H1 (cell line): ENCODE measurements at regions not wholly inside any gene's neighbourhood (a gene's known extent, or its start where the extent isn't known, plus 50 kb on each side); places are given as distances from the start of the nearest gene placed in this dataset.

Experiments
- CTCF ChIA-PET: fragments of 300-600 bp; sonication (Branson Sonifier 250); formaldehyde crosslinking; loops from one replicate; lab custom pipeline; 2021; ENCODE audit not compliant: partially characterized antibody; lab: Charles Lee
- POLR2A ChIA-PET: fragments of 300-600 bp; sonication (Branson Sonifier 250); formaldehyde crosslinking; loops from one replicate; lab custom pipeline; 2021; ENCODE audit warnings: inconsistent platforms; ENCODE audit not compliant: partially characterized antibody; lab: Charles Lee
- DNase-seq, 2 experiments: peaks; one replicate each; pipeline versions ENCODE4 v3.0.0 to v3.0.0-alpha.2; 2010 to 2022; ENCODE audit warnings: low spot score in 2 of 2, low read depth in 1 of 2, mixed read lengths in 1 of 2
- FAIRE-seq: peaks from 2 replicates; lab custom pipeline; 2011; peaks lifted over from hg19 to GRCh38; lab: Jason Lieb, UNC
- H2AFZ ChIP-seq: 2 replicates; pipeline ENCODE4 v1.8.1; 2012; ENCODE audit warnings: low read length, inconsistent platforms
- H2AK5ac ChIP-seq: 2 replicates; pipeline ENCODE4 v1.6.1; 2013; ENCODE audit warnings: low read depth, low read length
- H2BK120ac ChIP-seq: replicated peaks from 2 replicates; pipeline ENCODE3; 2013; ENCODE audit warnings: low read depth, low read length, inconsistent platforms
- H2BK12ac ChIP-seq: 2 replicates; pipeline ENCODE4 v1.6.1; 2013; ENCODE audit warnings: low read depth, low read length
- H2BK15ac ChIP-seq: 2 replicates; pipeline ENCODE4 v1.6.1; 2013; ENCODE audit warnings: low read length
- H2BK20ac ChIP-seq: 2 replicates; pipeline ENCODE4 v1.6.1; 2013; ENCODE audit warnings: low read length
- H2BK5ac ChIP-seq: 2 replicates; pipeline ENCODE4 v1.6.1; 2013; ENCODE audit warnings: low read depth, low read length
- H3K14ac ChIP-seq: 2 replicates; pipeline ENCODE4 v1.6.1; 2013; ENCODE audit warnings: inconsistent platforms; ENCODE audit not compliant: insufficient read length
- H3K18ac ChIP-seq: 2 replicates; pipeline ENCODE4 v1.6.1; 2013; ENCODE audit warnings: low read length; ENCODE audit errors: extremely low read depth
- H3K23ac ChIP-seq: 2 replicates; pipeline ENCODE4 v1.6.1; 2013; ENCODE audit warnings: inconsistent platforms; ENCODE audit not compliant: insufficient read length
- H3K23me2 ChIP-seq: 2 replicates; pipeline ENCODE4 v1.6.1; 2013; ENCODE audit warnings: low read depth, low read length
- H3K27ac ChIP-seq: 2 replicates; pipeline ENCODE4 v1.6.1; 2011; ENCODE audit warnings: low read depth, low read length, inconsistent platforms
- H3K27me3 ChIP-seq, 4 experiments: replicated peaks in 1 of 4; 1 replicate in 1 of 4; 2 replicates in 3 of 4; pipeline versions ENCODE4 v1.6.1 to v1.8.1; 2011 to 2013; ENCODE audit warnings: low read length in 3 of 4, mild to moderate bottlenecking in 3 of 4, inconsistent platforms in 2 of 4, mixed read lengths in 2 of 4, moderate library complexity in 1 of 4; ENCODE audit not compliant: control insufficient read depth in 3 of 4, insufficient read depth in 3 of 4; ENCODE audit errors: extremely low read depth in 1 of 4
- H3K36me3 ChIP-seq, 4 experiments: 2 replicates each; pipeline versions ENCODE4 v1.6.1 to v1.8.1; 2011 to 2013; ENCODE audit warnings: mild to moderate bottlenecking in 4 of 4, low read length in 3 of 4, moderate library complexity in 2 of 4, control low read depth in 1 of 4, inconsistent platforms in 1 of 4; ENCODE audit not compliant: insufficient read depth in 4 of 4, control insufficient read depth in 2 of 4
- H3K4ac ChIP-seq: replicated peaks from 2 replicates; pipeline ENCODE3; 2013; ENCODE audit warnings: low read length, low read depth, mixed read lengths, inconsistent platforms; ENCODE audit not compliant: insufficient read length
- H3K4me1 ChIP-seq, 4 experiments: replicated peaks in 1 of 4; 1 replicate in 1 of 4; 2 replicates in 3 of 4; pipeline versions ENCODE4 v1.6.1 to v1.8.1; 2011 to 2013; ENCODE audit warnings: low read length in 3 of 4, inconsistent platforms in 2 of 4, mixed read lengths in 1 of 4; ENCODE audit not compliant: insufficient read depth in 4 of 4, control insufficient read depth in 3 of 4
- H3K4me2 ChIP-seq, 2 experiments: 2 replicates each; pipeline versions ENCODE4 v1.6.1 to v1.8.1; 2011 to 2013; ENCODE audit warnings: low read depth in 2 of 2, low read length in 2 of 2, control low read depth in 1 of 2, inconsistent platforms in 1 of 2, mild to moderate bottlenecking in 1 of 2; ENCODE audit not compliant: insufficient read depth in 1 of 2
- H3K4me3 ChIP-seq, 4 experiments: fragments of 200-600, 300-600 bp in 1 of 4; sonication (generic), shearing (Covaris generic), sonication (Bioruptor Twin) in 1 of 4; 2 replicates each; pipeline versions ENCODE4 v1.5.1 to v1.8.1; 2011 to 2016; ENCODE audit warnings: low read length in 4 of 4, low read depth in 3 of 4, control low read depth in 2 of 4, inconsistent platforms in 2 of 4, mild to moderate bottlenecking in 2 of 4, mixed read lengths in 1 of 4, moderate library complexity in 1 of 4; ENCODE audit not compliant: insufficient read depth in 2 of 4; ENCODE audit errors: extremely low read depth in 1 of 4
- H3K56ac ChIP-seq: replicated peaks from 2 replicates; pipeline ENCODE3; 2013; ENCODE audit warnings: low read depth, mild to moderate bottlenecking, mixed read lengths, low read length, inconsistent platforms; ENCODE audit not compliant: insufficient read length
- H3K79me1 ChIP-seq: 2 replicates; pipeline ENCODE4 v1.6.1; 2013; ENCODE audit warnings: low read depth, low read length, control low read depth
- H3K79me2 ChIP-seq, 2 experiments: 2 replicates each; pipeline versions ENCODE4 v1.6.1 to v1.8.1; 2012 to 2013; ENCODE audit warnings: low read length in 2 of 2, mild to moderate bottlenecking in 2 of 2, inconsistent platforms in 1 of 2; ENCODE audit not compliant: insufficient read depth in 2 of 2, control insufficient read depth in 1 of 2
- H3K9ac ChIP-seq, 4 experiments: replicated peaks in 1 of 4; 1 replicate in 1 of 4; 2 replicates in 3 of 4; pipeline versions ENCODE4 v1.6.1 to v1.8.1; 2011 to 2013; ENCODE audit warnings: low read depth in 3 of 4, low read length in 3 of 4, control low read depth in 2 of 4, mild to moderate bottlenecking in 2 of 4, moderate library complexity in 2 of 4, inconsistent platforms in 1 of 4; ENCODE audit errors: extremely low read depth in 1 of 4
- H3K9me3 ChIP-seq, 2 experiments: 2 replicates each; pipeline versions ENCODE4 v1.6.1 to v1.8.1; 2012 to 2013; ENCODE audit warnings: mild to moderate bottlenecking in 2 of 2, moderate library complexity in 2 of 2, control low read depth in 1 of 2, inconsistent platforms in 1 of 2, low read depth in 1 of 2, low read length in 1 of 2, mixed read lengths in 1 of 2; ENCODE audit not compliant: insufficient read depth in 2 of 2
- H4K20me1 ChIP-seq, 2 experiments: replicated peaks in 1 of 2; 2 replicates each; pipeline versions ENCODE3 to v1.8.1; 2011 to 2013; ENCODE audit warnings: inconsistent platforms in 2 of 2, low read length in 2 of 2, mild to moderate bottlenecking in 1 of 2; ENCODE audit not compliant: insufficient read depth in 2 of 2, control insufficient read depth in 1 of 2
- H4K5ac ChIP-seq: 2 replicates; pipeline ENCODE4 v1.6.1; 2013; ENCODE audit warnings: low read length, low read depth, mixed read lengths, inconsistent platforms; ENCODE audit not compliant: insufficient read length
- H4K8ac ChIP-seq: 2 replicates; pipeline ENCODE4 v1.8.0; 2013; ENCODE audit warnings: mild to moderate bottlenecking, moderate library complexity, low read length, inconsistent platforms; ENCODE audit not compliant: insufficient read depth; ENCODE audit errors: extremely low read depth
- H4K91ac ChIP-seq: replicated peaks from 2 replicates; pipeline ENCODE3; 2013; ENCODE audit warnings: low read length, mixed read lengths, inconsistent platforms; ENCODE audit not compliant: insufficient read length
- CHD2 ChIP-seq: IDR thresholded peaks from 2 replicates; pipeline ENCODE4 v1.6.1; 2012; ENCODE audit warnings: low read length, improper control_type of control experiment
- EZH2 ChIP-seq: fragments of 200-600 bp; sonication (generic); IDR thresholded peaks from 2 replicates; pipeline ENCODE4 v1.7.1; 2012; ENCODE audit warnings: low read depth, mild to moderate bottlenecking, moderate library complexity, low read length, inconsistent platforms; ENCODE audit not compliant: severe bottlenecking
- GTF2F1 ChIP-seq: IDR thresholded peaks from 2 replicates; pipeline ENCODE4 v1.6.1; 2012; ENCODE audit warnings: low read depth, low read length, improper control_type of control experiment, borderline replicate concordance
- KDM1A ChIP-seq: fragments of 200-600, 300-600 bp; sonication (generic); IDR thresholded peaks from 2 replicates; pipeline ENCODE4 v1.7.1; 2016; ENCODE audit warnings: mild to moderate bottlenecking, low read length, borderline replicate concordance
- PHF8 ChIP-seq: fragments of 200-600 bp; sonication (generic); conservative IDR thresholded peaks from 2 replicates; pipeline ENCODE4 v1.7.1; 2012; ENCODE audit warnings: low read depth, mild to moderate bottlenecking, inconsistent platforms, low read length, moderate library complexity
- POU5F1 ChIP-seq: IDR thresholded peaks from 2 replicates; pipeline ENCODE4 v1.6.1; 2011; ENCODE audit warnings: low read depth, mild to moderate bottlenecking, low read length, moderate library complexity
- RXRA ChIP-seq: IDR thresholded peaks from 2 replicates; pipeline ENCODE4 v1.6.1; 2011; ENCODE audit warnings: low read depth, mild to moderate bottlenecking, low read length, moderate library complexity; ENCODE audit not compliant: insufficient read depth
- SP4 ChIP-seq: IDR thresholded peaks from 2 replicates; pipeline ENCODE4 v1.6.1; 2012; ENCODE audit warnings: low read length, inconsistent platforms
- TAF1 ChIP-seq: IDR thresholded peaks from 2 replicates; pipeline ENCODE4 v1.6.1; 2011; ENCODE audit warnings: mild to moderate bottlenecking, low read depth, low read length
- TEAD4 ChIP-seq: IDR thresholded peaks from 2 replicates; pipeline ENCODE4 v1.6.1; 2012; ENCODE audit warnings: low read depth, low read length, inconsistent platforms, mixed read lengths
- WGBS, 2 experiments: shearing (Covaris generic) in 1 of 2; methylation state at CpG; one replicate each; pipeline versions ENCODE4 v1.1.6 to v1.1.7; 2013 to 2015; ENCODE audit warnings: low lambda C conversion rate in 2 of 2, mixed read lengths in 2 of 2, inconsistent platforms in 1 of 2, low coverage in 1 of 2, missing lambda C conversion rate in 1 of 2; ENCODE audit not compliant: insufficient replicate concordance in 2 of 2, insufficient coverage in 1 of 2, insufficient read length in 1 of 2; ENCODE audit errors: extremely low coverage in 1 of 2, missing lambda C conversion rate in 1 of 2; 5-methylcytosine and 5-hydroxymethylcytosine counted together
- TF ChIP-seq, protein P1 (sequence below): IDR thresholded peaks from 2 replicates; pipeline ENCODE4 v1.6.1; 2012; ENCODE audit warnings: inconsistent platforms
- TF ChIP-seq, protein P2 (sequence below): IDR thresholded peaks from 2 replicates; pipeline ENCODE4 v1.6.1; 2011; ENCODE audit warnings: low read depth, mild to moderate bottlenecking, low read length; ENCODE audit not compliant: insufficient read depth

DNA sequence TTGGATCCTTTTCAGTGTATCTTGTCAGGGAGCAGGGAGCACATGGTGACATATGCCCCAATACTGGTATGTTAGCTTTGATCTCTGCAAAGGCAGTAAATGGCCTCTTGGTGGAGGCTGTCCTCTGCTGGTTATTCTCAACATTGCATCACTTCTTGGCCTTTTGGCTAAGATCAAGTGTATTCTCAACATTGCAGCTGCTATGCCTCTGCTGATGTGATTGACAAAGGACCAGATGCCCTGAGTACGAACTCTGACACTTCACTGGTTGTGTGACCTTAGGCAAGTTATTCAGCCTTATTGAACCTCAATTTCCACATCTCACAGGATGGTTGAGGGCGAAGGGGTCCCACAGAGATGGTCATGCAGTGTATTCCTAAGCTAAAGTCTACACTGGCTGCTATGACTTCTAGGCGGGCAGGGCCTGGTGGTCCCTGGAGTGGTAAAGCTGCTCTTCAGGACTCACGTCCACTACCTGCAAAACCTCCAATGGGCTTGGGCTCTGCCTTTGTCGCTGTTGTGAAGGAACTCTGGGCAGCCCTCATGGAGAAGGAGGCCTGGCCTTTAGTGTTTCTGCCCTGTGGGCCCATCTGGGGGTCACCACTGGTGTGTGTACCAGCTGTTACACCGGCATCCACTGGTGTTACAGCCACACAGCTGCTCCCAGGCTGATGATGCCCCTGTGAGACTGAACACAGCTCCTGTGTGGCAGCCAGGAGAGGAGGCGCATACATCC lies 64.8 kb downstream of the DNTTIP2 start:
- peak overlapping the region; percentile 76 for H4K91ac ChIP-seq
- WGBS, 2 experiments: 81% methylated on average over 7 of the region's 7 CpGs; no CpG with 5 or more reads in 1 of the 2 experiments
- DNase-seq (peak in 1 of 2 experiments; percentile 67), FAIRE-seq (peak; percentile 76)
- H3K23me2 ChIP-seq: no peaks in the 10 kb centered on the region
- no peak overlapping the region; a peak in 1 of 4 replicates for H3K4me2 ChIP-seq
- H3K18ac ChIP-seq: peak overlapping the region; percentile 21; the same call in 1 of the 2 replicates
- H2BK5ac ChIP-seq: peak overlapping the region; percentile 0; the same call in 1 of the 2 replicates
- no peak overlapping the region for H3K56ac ChIP-seq
- H2BK20ac ChIP-seq: 0 out of 2 replicates have a peak overlapping the region, but pooled peaks have one; percentile 44
- peak overlapping the region; percentile 27 for H3K4ac ChIP-seq
- H3K23ac ChIP-seq: no peak overlapping the region
- no peak overlapping the region for H4K5ac ChIP-seq
- peak overlapping the region; percentile 33; the same call in 1 of the 2 replicates for H2BK15ac ChIP-seq
- H3K4me1 ChIP-seq: peaks cover 6 to 17% (median 7%) of the 10 kb centered on the region in 4 experiments; a peak in 6 of 7 replicates
- H4K20me1 ChIP-seq: no peaks in the 10 kb centered on the region
- peak overlapping the region; percentile 10; the same call in 1 of the 2 replicates for H2BK12ac ChIP-seq
- H3K36me3 ChIP-seq: no peaks in the 10 kb centered on the region
- H3K27ac ChIP-seq: no peak overlapping the region
- no peaks in the 10 kb centered on the region for H3K27me3 ChIP-seq
- no peak overlapping the region for H2AFZ ChIP-seq
- no peaks in the 10 kb centered on the region for H3K79me1 ChIP-seq
- no peak overlapping the region for H2AK5ac ChIP-seq
- CTCF ChIA-PET: interaction anchor here (0.6 to 21.7 kb wide), 65 partner anchors 7 to 510 kb away, joined by 3 to 620 read pairs (median 7); partner anchors contain the start of gene BCAR3
- H3K4me3 ChIP-seq: no peak overlapping the region
- POLR2A ChIA-PET: interaction anchor here (0.7 to 2.8 kb wide), 11 partner anchors 13 to 183 kb away, joined by 3 to 6 read pairs (median 4); partner anchors contain the start of gene BCAR3
- no peaks in the 10 kb centered on the region for H3K79me2 ChIP-seq
- no peak overlapping the region for H3K9ac ChIP-seq
- no peaks in the 10 kb centered on the region for H3K9me3 ChIP-seq
- no peak overlapping the region for H2BK120ac ChIP-seq
- no peak overlapping the region for H3K14ac ChIP-seq
- H4K8ac ChIP-seq: no peak overlapping the region
- TF ChIP-seq, protein P1, sequence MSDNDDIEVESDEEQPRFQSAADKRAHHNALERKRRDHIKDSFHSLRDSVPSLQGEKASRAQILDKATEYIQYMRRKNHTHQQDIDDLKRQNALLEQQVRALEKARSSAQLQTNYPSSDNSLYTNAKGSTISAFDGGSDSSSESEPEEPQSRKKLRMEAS: peak; percentile 83
- no peak for TF ChIP-seq KDM1A
- TF ChIP-seq POU5F1: no peak
- no peak for TF ChIP-seq TAF1
- TF ChIP-seq CHD2: no peak
- TF ChIP-seq TEAD4: peak; percentile 75
- TF ChIP-seq PHF8: no peak
- TF ChIP-seq GTF2F1: no peak
- TF ChIP-seq SP4: no peak
- TF ChIP-seq, protein P2, sequence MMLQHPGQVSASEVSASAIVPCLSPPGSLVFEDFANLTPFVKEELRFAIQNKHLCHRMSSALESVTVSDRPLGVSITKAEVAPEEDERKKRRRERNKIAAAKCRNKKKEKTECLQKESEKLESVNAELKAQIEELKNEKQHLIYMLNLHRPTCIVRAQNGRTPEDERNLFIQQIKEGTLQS: peak; percentile 56; the same call in 1 of the 2 replicates
- TF ChIP-seq EZH2: no peak
- no peak for TF ChIP-seq RXRA
